HepG2 (cell line): ENCODE measurements at regions not wholly inside any gene's neighbourhood (a gene's known extent, or its start where the extent isn't known, plus 50 kb on each side); places are given as distances from the start of the nearest gene placed in this dataset.
"Not testable (repeated sequence)": the region's sequence is repeated elsewhere in the genome, so short reads cannot be mapped to it uniquely, and the experiment has no call there.

Experiments used
- RAD21 ChIP-seq: fragments of 450-650 bp; formaldehyde crosslinking; IDR thresholded peaks from 2 replicates; pipeline ENCODE4 v1.5.0; 2020; ENCODE audit warnings: mild to moderate bottlenecking
- ZNF10 ChIP-seq: sonication (generic); formaldehyde crosslinking; IDR thresholded peaks from 2 replicates; pipeline ENCODE4 v1.4.0; 2020; ENCODE audit warnings: mild to moderate bottlenecking, low read depth, missing genetic modification reagents, borderline replicate concordance
- ZNF234 ChIP-seq: sonication (generic); formaldehyde crosslinking; conservative IDR thresholded peaks from 2 replicates; pipeline ENCODE4 v1.5.1; 2020; ENCODE audit warnings: mild to moderate bottlenecking, missing genetic modification reagents
- TF ChIP-seq, protein P1 (sequence below), 2 experiments: sonication (generic) in 1 of 2; formaldehyde crosslinking in 1 of 2; IDR thresholded peaks; 2 replicates each; pipeline versions ENCODE4 v1.5.1 to v1.6.1; 2011 to 2020; ENCODE audit warnings: borderline replicate concordance in 1 of 2, low read depth in 1 of 2, low read length in 1 of 2, mild to moderate bottlenecking in 1 of 2, missing genetic modification reagents in 1 of 2, moderate library complexity in 1 of 2

DNA sequence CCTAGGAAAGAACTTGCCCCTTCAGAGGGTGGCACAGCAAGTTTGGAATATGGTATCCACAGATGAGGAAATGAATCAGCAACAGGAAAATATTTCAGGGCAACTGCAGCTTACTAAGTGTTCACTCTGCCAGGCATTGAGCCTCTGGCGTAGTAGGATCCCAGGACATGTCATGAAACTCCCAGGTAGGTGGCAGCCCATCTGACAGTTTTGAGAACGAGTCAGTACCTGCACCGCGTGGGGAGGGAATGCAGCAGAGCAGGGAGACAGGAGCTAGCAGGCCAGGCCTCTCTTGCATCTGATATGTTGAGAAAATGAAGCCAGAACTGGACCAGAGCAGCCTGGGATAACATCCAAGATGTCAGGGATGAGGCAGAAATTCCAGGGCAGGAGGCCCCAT lies 208.6 kb downstream of the BCL2L11 start:
- not testable (repeated sequence) for TF ChIP-seq RAD21; ZNF10 (CRISPR knock-in tag); ZNF234
- TF ChIP-seq, protein P1, sequence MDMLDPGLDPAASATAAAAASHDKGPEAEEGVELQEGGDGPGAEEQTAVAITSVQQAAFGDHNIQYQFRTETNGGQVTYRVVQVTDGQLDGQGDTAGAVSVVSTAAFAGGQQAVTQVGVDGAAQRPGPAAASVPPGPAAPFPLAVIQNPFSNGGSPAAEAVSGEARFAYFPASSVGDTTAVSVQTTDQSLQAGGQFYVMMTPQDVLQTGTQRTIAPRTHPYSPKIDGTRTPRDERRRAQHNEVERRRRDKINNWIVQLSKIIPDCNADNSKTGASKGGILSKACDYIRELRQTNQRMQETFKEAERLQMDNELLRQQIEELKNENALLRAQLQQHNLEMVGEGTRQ (IDR thresholded peaks at IDR 0.05; ENCODE audit: low read depth, low read length): not testable (repeated sequence)
- TF ChIP-seq, protein P1 (CRISPR knock-in tag; IDR thresholded peaks at IDR 0.05; ENCODE audit: borderline replicate concordance): not testable (repeated sequence)
